Lower leg skin (tissue), 4 donors: ENCODE measurements at regions not wholly inside any gene's neighbourhood (a gene's known extent, or its start where the extent isn't known, plus 50 kb on each side); places are given as distances from the start of the nearest gene placed in this dataset.

Experiments used
- DNase-seq, 2 donors: peaks; one replicate each; pipeline ENCODE4 v3.0.0-alpha.2; 2019; ENCODE audit warnings: low spot score in 2 of 2
- H3K4me3 ChIP-seq: fragments of 200-600 bp; sonication (generic); 2 replicates; pipeline ENCODE4 v1.5.1; 2017; ENCODE audit warnings: mild to moderate bottlenecking, low read depth; ENCODE audit not compliant: poor library complexity, severe bottlenecking
- POLR2A ChIP-seq, 2 donors: fragments of 450-650 bp; IDR thresholded peaks; one replicate each; pipeline ENCODE4 v1.6.1; 2016 to 2017; ENCODE audit warnings: antibody characterized with exemption in 2 of 2, mild to moderate bottlenecking in 1 of 2, moderate library complexity in 1 of 2
- WGBS, 2 donors: methylation state at CpG; one replicate each; pipeline ENCODE4 v1.1.5; 2018; 5-methylcytosine and 5-hydroxymethylcytosine counted together
- intact Hi-C: fragments of 100-400 bp; cut with DNase I; formaldehyde crosslinking; loops from one replicate; pipeline ENCODE4 v1.15.0; 2023; ENCODE audit warnings: low total_unique reads
- TF ChIP-seq, protein P1 (sequence below), 3 donors: fragments of 450-650 bp; IDR thresholded peaks; one replicate each; pipeline ENCODE4 v1.5.1; 2016; ENCODE audit warnings: antibody characterized with exemption in 3 of 3, mild to moderate bottlenecking in 3 of 3, moderate library complexity in 2 of 3

GRCh38 chr2:183926433-183926832, 671.9 kb upstream of the ZNF804A start:
- intact Hi-C loops = no loop called here
- no peak for TF ChIP-seq POLR2A (IDR thresholded peaks at IDR 0.05)
- TF ChIP-seq, protein P1, sequence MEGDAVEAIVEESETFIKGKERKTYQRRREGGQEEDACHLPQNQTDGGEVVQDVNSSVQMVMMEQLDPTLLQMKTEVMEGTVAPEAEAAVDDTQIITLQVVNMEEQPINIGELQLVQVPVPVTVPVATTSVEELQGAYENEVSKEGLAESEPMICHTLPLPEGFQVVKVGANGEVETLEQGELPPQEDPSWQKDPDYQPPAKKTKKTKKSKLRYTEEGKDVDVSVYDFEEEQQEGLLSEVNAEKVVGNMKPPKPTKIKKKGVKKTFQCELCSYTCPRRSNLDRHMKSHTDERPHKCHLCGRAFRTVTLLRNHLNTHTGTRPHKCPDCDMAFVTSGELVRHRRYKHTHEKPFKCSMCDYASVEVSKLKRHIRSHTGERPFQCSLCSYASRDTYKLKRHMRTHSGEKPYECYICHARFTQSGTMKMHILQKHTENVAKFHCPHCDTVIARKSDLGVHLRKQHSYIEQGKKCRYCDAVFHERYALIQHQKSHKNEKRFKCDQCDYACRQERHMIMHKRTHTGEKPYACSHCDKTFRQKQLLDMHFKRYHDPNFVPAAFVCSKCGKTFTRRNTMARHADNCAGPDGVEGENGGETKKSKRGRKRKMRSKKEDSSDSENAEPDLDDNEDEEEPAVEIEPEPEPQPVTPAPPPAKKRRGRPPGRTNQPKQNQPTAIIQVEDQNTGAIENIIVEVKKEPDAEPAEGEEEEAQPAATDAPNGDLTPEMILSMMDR (IDR thresholded peaks at IDR 0.05) = no peak
- no peak overlapping the region for H3K4me3 ChIP-seq
- WGBS, 2 donors = 43 to 55% methylated on average over 1 of the region's 1 CpG
- no peak for DNase-seq

DNA sequence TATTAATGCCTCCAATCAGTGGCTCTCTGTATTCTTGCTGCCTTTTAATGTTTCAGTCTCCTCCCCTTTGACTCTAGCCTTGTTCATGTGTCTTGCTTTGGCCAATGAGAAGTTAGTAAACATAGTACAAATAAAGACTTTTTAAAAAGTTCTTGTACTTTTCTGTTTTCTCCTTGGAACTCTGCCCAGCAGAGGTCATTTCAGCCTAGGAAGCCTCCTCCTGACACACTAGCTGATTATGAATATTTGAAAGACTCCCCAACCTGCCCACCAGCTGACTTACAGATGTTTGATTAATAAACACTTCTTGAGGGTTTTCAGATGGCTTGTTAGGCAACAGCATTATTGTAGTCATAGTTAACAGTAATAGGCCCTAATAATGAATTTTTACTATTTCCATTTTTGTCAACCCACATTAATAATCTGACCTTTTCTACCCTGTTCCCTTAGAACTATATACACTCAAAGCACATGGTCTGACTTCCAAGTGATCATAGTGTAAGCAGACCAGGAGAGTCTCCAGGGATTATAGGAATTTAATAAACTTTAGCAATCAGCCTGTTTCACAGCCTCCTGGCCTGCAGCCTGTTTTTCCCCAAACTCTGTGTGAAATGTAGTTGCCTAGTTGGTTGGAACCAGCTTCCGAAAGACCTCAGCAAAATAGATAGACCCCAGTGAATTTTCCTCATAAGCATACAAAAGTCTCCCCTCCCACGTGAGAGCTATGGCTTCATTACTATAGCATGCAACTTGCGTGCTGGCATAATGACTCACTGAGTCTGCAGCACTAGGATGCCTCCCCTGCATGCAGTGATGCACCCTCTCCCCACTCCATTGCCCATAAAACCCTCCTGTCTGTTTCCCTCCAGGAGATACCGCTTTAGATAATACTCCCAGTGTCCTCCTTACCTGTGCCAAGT, 670.7 kb upstream of the ZNF804A start:
- intact Hi-C loops = no loop called here
- no peak overlapping the region for H3K4me3 ChIP-seq
- no peak for DNase-seq
- WGBS, 2 donors = 72 to 82% methylated on average over 4 of the region's 4 CpGs
- no peak for TF ChIP-seq POLR2A (IDR thresholded peaks at IDR 0.05)
- TF ChIP-seq, protein P1 (IDR thresholded peaks at IDR 0.05) = no peak

DNA sequence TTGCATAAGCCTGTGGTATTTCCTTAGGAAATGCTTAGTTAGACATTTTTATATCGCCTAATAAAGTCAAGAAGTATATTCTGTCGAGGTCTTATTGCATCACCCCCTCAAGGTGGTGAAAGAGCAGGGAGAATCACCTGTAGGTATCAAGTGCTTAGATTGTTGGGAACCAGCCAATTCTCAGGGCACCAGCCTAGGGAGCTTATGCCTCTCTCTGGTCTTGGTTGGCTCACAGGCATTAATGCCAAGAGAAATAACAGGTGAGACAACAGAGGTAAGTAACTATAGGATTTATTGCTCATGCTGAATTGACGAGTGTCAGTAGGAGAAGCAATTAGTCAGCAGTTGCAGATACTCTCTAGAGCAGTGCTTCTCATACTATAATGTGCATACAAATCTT, 663.3 kb upstream of the ZNF804A start:
- TF ChIP-seq, protein P1 (IDR thresholded peaks at IDR 0.05) = no peak
- no peak for TF ChIP-seq POLR2A (IDR thresholded peaks at IDR 0.05)
- WGBS, 2 donors = 60 to 67% methylated on average over 3 of the region's 3 CpGs
- intact Hi-C loops = no loop called here
- H3K4me3 ChIP-seq = no peak overlapping the region
- no peak for DNase-seq

- DNase-seq = no peak
- 79 to 92% methylated on average over 2 of the region's 2 CpGs for WGBS, 2 donors
- intact Hi-C loops = no loop called here
- no peak overlapping the region for H3K4me3 ChIP-seq
- TF ChIP-seq, protein P1 (IDR thresholded peaks at IDR 0.05) = no peak
- TF ChIP-seq POLR2A (IDR thresholded peaks at IDR 0.05) = no peak
Measured at GRCh38 chr2:183937220-183937619, 661.1 kb upstream of the ZNF804A start.

DNA sequence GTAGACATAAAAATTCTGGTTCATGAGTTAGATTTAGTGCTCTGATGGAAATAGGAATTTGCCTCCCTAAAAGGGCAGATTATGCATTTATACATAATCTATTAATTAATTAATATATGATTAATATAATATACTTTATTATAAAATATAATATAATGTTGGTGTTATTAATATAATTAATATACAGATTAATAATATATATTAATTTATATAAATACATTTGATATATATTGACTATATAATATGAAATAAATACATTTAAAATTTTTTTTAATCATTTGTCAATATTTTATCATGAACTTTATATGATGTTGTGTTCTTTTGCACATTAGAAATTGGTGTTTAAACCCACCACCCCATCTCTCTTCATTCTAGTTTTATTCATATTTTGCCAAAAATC, 652.1 kb upstream of the ZNF804A start:
- no peak for DNase-seq
- no peak for TF ChIP-seq POLR2A (IDR thresholded peaks at IDR 0.05)
- TF ChIP-seq, protein P1 (IDR thresholded peaks at IDR 0.05) = no peak
- no peak overlapping the region for H3K4me3 ChIP-seq

More for the DNA sequence above, 652.1 kb upstream of the ZNF804A start:
- intact Hi-C loops = no loop called here
